ENCODE measurements at regions not wholly inside any gene's neighbourhood (a gene's known extent, or its start where the extent isn't known, plus 50 kb on each side); places are given as distances from the start of the nearest gene placed in this dataset.

DNA sequence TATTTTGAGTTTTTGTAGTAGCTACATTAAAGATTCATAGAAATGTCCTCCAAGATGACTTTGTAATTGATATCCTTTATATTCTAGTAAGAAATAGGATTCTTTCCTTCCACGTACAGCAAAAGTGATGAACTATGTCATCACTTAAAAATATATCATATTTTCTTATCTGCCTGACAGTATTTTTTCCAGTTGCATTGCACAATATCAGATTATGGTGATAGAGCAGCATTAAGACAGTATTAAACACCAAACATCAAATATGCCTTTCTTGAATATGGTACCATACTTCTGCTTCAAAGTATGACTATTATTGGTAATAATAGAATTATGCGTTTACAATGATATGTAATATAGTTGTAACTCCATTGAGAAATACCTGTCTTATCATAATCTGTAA is 919.8 kb upstream of the EDIL3 start:
- Mint-ChIP-seq H3K9me3 (no peaks in the 10 kb centered on the region), H3K36me3 (ENCODE audit: low read depth) (no peaks in the 10 kb centered on the region), H3K27ac (no peak overlapping the region), H3K4me1 (no peaks in the 10 kb centered on the region), H3K4me3 (no peak overlapping the region), H3K27me3 (ENCODE audit: low read depth, poor library complexity) (no peaks in the 10 kb centered on the region)
- DNase-seq = no peak
- TF ChIP-seq, protein P1, sequence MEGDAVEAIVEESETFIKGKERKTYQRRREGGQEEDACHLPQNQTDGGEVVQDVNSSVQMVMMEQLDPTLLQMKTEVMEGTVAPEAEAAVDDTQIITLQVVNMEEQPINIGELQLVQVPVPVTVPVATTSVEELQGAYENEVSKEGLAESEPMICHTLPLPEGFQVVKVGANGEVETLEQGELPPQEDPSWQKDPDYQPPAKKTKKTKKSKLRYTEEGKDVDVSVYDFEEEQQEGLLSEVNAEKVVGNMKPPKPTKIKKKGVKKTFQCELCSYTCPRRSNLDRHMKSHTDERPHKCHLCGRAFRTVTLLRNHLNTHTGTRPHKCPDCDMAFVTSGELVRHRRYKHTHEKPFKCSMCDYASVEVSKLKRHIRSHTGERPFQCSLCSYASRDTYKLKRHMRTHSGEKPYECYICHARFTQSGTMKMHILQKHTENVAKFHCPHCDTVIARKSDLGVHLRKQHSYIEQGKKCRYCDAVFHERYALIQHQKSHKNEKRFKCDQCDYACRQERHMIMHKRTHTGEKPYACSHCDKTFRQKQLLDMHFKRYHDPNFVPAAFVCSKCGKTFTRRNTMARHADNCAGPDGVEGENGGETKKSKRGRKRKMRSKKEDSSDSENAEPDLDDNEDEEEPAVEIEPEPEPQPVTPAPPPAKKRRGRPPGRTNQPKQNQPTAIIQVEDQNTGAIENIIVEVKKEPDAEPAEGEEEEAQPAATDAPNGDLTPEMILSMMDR (IDR thresholded peaks at IDR 0.05) = no peak

DNA sequence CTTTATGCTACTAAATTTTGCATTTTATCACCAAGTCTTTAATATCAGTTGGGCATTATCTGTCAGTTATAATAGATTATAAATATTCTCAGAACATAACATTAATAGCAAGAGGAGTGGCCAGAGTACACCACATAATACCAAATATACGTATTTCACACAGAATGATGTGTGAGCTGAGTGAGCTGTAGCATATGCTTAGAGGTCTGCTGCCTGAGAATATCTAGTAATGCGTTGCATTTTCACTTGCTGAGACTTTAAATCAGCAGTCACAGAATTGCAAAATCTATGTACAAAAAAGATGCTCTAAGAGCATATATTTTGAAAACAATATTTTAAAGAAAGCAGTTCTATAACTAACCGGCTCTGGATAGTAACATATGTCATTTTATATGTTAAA is 921.1 kb upstream of the EDIL3 start:
- no peaks in the 10 kb centered on the region for H3K9me3 Mint-ChIP-seq
- no peaks in the 10 kb centered on the region for H3K36me3 Mint-ChIP-seq (ENCODE audit: low read depth)
- no peaks in the 10 kb centered on the region for H3K4me1 Mint-ChIP-seq
- TF ChIP-seq, protein P1 (IDR thresholded peaks at IDR 0.05) = no peak
- no peak overlapping the region for H3K4me3 Mint-ChIP-seq
- no peak overlapping the region for H3K27ac Mint-ChIP-seq
- no peaks in the 10 kb centered on the region for H3K27me3 Mint-ChIP-seq (ENCODE audit: low read depth, poor library complexity)
- DNase-seq = no peak

- no peak overlapping the region for H3K4me3 Mint-ChIP-seq
- no peaks in the 10 kb centered on the region for H3K4me1 Mint-ChIP-seq
- no peaks in the 10 kb centered on the region for H3K36me3 Mint-ChIP-seq (ENCODE audit: low read depth)
- H3K9me3 Mint-ChIP-seq = no peaks in the 10 kb centered on the region
- no peaks in the 10 kb centered on the region for H3K27me3 Mint-ChIP-seq (ENCODE audit: low read depth, poor library complexity)
- no peak for DNase-seq
- no peak overlapping the region for H3K27ac Mint-ChIP-seq
- TF ChIP-seq, protein P1 (IDR thresholded peaks at IDR 0.05) = no peak
Measured at GRCh38 chr5:85311536-85311935, 926.9 kb upstream of the EDIL3 start.

- no peaks in the 10 kb centered on the region for H3K9me3 Mint-ChIP-seq
- no peak for DNase-seq
- no peak overlapping the region for H3K4me3 Mint-ChIP-seq
- no peak overlapping the region for H3K27ac Mint-ChIP-seq
- TF ChIP-seq, protein P1 (IDR thresholded peaks at IDR 0.05) = no peak
- no peaks in the 10 kb centered on the region for H3K36me3 Mint-ChIP-seq (ENCODE audit: low read depth)
- H3K27me3 Mint-ChIP-seq (ENCODE audit: low read depth, poor library complexity) = no peaks in the 10 kb centered on the region
- H3K4me1 Mint-ChIP-seq = no peaks in the 10 kb centered on the region
Measured at GRCh38 chr5:85320495-85320894, 935.8 kb upstream of the EDIL3 start.

DNA sequence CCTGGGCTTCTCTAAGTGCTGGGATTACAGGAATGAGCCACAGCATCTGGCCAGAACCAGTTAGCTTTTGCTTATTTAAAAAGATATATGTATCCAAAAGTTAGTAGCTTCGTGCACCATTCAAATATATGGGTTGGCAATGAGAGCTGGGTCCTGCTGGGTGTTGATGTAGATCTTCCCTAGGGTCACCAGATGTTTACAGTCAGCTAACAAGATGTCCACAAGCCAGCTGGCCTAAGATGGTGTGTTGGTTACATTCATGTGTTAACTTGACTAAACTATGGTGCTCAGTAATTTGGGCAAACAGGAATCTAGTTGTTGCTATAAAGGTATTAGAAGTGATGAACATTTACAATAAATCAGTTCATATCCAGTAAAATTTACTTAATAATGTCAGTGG is 948.6 kb upstream of the EDIL3 start:
- H3K27me3 Mint-ChIP-seq (ENCODE audit: low read depth, poor library complexity) = no peaks in the 10 kb centered on the region
- no peaks in the 10 kb centered on the region for H3K9me3 Mint-ChIP-seq
- no peak for DNase-seq
- TF ChIP-seq, protein P1 (IDR thresholded peaks at IDR 0.05) = no peak
- no peaks in the 10 kb centered on the region for H3K36me3 Mint-ChIP-seq (ENCODE audit: low read depth)
- no peak overlapping the region for H3K27ac Mint-ChIP-seq
- H3K4me3 Mint-ChIP-seq = no peak overlapping the region
- no peaks in the 10 kb centered on the region for H3K4me1 Mint-ChIP-seq

- Mint-ChIP-seq H3K9me3 (no peaks in the 10 kb centered on the region), H3K36me3 (ENCODE audit: low read depth) (no peaks in the 10 kb centered on the region), H3K27ac (no peak overlapping the region), H3K4me1 (no peaks in the 10 kb centered on the region), H3K4me3 (no peak overlapping the region), H3K27me3 (ENCODE audit: low read depth, poor library complexity) (no peaks in the 10 kb centered on the region)
- TF ChIP-seq, protein P1 (IDR thresholded peaks at IDR 0.05) = no peak
- DNase-seq = no peak
Measured at GRCh38 chr5:85337435-85337834, 952.8 kb upstream of the EDIL3 start.
